ENCODE measurements at regions not wholly inside any gene's neighbourhood (a gene's known extent, or its start where the extent isn't known, plus 50 kb on each side); places are given as distances from the start of the nearest gene placed in this dataset.

DNA sequence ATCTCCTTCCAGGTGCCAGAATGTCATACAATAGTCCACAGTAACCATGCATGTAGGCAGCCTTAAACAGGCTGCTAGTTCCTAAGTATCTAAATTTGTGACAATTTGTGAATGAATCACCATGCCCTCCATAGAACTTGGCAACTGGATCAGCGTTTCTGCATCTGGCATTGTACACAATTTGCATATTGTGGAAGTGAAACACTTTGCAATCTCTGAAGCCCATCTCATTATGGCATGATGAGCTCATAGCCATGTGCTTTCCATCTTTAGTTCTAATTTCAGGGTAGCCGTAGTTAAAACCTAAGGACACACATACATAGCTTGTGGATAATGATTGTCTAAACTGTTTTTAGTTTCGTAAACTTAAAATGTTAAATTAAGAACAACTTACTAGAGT lies 573.6 kb downstream of the PPP4R3C start:
- TF ChIP-seq, protein P1, sequence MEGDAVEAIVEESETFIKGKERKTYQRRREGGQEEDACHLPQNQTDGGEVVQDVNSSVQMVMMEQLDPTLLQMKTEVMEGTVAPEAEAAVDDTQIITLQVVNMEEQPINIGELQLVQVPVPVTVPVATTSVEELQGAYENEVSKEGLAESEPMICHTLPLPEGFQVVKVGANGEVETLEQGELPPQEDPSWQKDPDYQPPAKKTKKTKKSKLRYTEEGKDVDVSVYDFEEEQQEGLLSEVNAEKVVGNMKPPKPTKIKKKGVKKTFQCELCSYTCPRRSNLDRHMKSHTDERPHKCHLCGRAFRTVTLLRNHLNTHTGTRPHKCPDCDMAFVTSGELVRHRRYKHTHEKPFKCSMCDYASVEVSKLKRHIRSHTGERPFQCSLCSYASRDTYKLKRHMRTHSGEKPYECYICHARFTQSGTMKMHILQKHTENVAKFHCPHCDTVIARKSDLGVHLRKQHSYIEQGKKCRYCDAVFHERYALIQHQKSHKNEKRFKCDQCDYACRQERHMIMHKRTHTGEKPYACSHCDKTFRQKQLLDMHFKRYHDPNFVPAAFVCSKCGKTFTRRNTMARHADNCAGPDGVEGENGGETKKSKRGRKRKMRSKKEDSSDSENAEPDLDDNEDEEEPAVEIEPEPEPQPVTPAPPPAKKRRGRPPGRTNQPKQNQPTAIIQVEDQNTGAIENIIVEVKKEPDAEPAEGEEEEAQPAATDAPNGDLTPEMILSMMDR (IDR thresholded peaks at IDR 0.05; ENCODE audit: insufficient read depth, low read length, poor library complexity, severe bottlenecking) = no peak
- no peak for TF ChIP-seq EZH2phosphoT487 (conservative IDR thresholded peaks at IDR 0.05; ENCODE audit: low read length)

All from SU-DHL-6 (cell line).